ENCODE measurements at regions not wholly inside any gene's neighbourhood (a gene's known extent, or its start where the extent isn't known, plus 50 kb on each side); places are given as distances from the start of the nearest gene placed in this dataset.

DNA sequence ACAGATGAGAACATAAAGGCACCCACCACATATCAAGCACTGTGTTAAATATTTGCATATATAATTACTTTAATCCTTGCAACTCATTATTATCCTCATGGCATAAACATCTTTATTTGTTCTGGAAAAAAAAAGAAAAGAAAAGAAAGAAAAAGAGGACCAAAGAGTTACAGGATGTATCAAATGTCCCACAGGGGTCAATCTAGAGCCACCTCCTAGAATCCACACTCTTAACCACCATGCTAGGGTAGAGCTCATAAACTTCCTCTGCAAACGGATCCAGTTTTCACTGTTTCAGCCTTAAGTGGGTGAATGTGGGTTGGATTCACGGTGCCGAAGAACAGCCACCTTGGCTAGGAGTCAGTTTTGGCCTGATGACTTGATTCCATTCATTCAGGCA, 171.1 kb upstream of the PPARGC1A start (continued):
- TF ChIP-seq ZNF318 (IDR thresholded peaks at IDR 0.05; ENCODE audit: borderline replicate concordance in 1 of 2, low read depth in 1 of 2) (no peak), YY1 (IDR thresholded peaks at IDR 0.05; ENCODE audit: borderline replicate concordance in 1 of 3, control insufficient read depth in 1 of 3, extremely low read depth in 1 of 3, insufficient read depth in 3 of 3, insufficient read length in 1 of 3, insufficient replicate concordance in 2 of 3, low read depth in 1 of 3, low read length in 2 of 3) (no peak), ZNF140 (CRISPR knock-in tag; IDR thresholded peaks at IDR 0.05) (no peak)
